ENCODE measurements at regions not wholly inside any gene's neighbourhood (a gene's known extent, or its start where the extent isn't known, plus 50 kb on each side); places are given as distances from the start of the nearest gene placed in this dataset.

DNA sequence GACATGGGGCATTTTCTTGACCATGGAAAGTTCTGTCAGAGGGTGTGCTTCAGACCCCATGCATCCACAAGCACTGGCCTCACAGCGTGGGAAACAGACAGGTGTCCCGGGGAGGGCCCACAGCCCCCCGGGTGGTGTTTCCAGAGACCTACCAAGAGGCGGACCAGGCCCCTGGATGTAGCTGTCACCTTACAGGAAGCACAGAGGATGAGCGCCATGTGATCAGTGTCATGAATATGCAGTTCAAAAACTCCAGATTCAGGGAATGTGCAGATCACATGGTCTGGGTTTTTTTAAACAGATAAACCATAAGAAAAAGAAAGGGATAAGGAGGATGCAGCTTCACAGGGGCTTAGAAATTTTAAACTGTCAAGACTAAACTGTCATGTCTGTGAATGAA lies 61.0 kb upstream of the SPATA13 start:
- TF ChIP-seq POLR2A (IDR thresholded peaks at IDR 0.05; ENCODE audit: low read depth, low read length), result no peak
- TF ChIP-seq POLR2AphosphoS5 (IDR thresholded peaks at IDR 0.05; ENCODE audit: low read depth, low read length), result no peak
- TF ChIP-seq TAF1 (IDR thresholded peaks at IDR 0.05; ENCODE audit: borderline replicate concordance, low read depth, low read length), result no peak
